ENCODE measurements at regions not wholly inside any gene's neighbourhood (a gene's known extent, or its start where the extent isn't known, plus 50 kb on each side); places are given as distances from the start of the nearest gene placed in this dataset.

- no peak overlapping the region for H3K4me3 Mint-ChIP-seq
- H3K9me3 Mint-ChIP-seq (ENCODE audit: insufficient read depth), result no peaks in the 10 kb centered on the region
- H3K27me3 Mint-ChIP-seq (ENCODE audit: low read depth), result no peaks in the 10 kb centered on the region
- no peak for ATAC-seq
- ChIA-PET POLR2A (no interaction called here), CTCF (no interaction called here)
- DNase-seq, result no peak
- no peak overlapping the region for H3K27ac Mint-ChIP-seq
- H3K4me1 Mint-ChIP-seq (ENCODE audit: low read depth), result no peaks in the 10 kb centered on the region
- H3K36me3 Mint-ChIP-seq (ENCODE audit: low read depth), result no peaks in the 10 kb centered on the region
Observed at GRCh38 chr7:80403686-80404241, 108.1 kb downstream of the GNAT3 start.

- Mint-ChIP-seq H3K27ac (no peak overlapping the region), H3K36me3 (ENCODE audit: low read depth) (no peaks in the 10 kb centered on the region), H3K4me3 (no peak overlapping the region), H3K27me3 (ENCODE audit: low read depth) (no peaks in the 10 kb centered on the region), H3K4me1 (ENCODE audit: low read depth) (no peaks in the 10 kb centered on the region), H3K9me3 (ENCODE audit: insufficient read depth) (no peaks in the 10 kb centered on the region)
- ChIA-PET CTCF (no interaction called here), POLR2A (no interaction called here)
- ATAC-seq (no peak), DNase-seq (no peak)
Observed at GRCh38 chr7:80401708-80402107, 110.2 kb downstream of the GNAT3 start.

GRCh38 chr7:80393786-80394185 lies 118.1 kb downstream of the GNAT3 start:
- H3K4me1 Mint-ChIP-seq (ENCODE audit: low read depth), result no peaks in the 10 kb centered on the region
- no peak overlapping the region for H3K4me3 Mint-ChIP-seq
- H3K27me3 Mint-ChIP-seq (ENCODE audit: low read depth), result no peaks in the 10 kb centered on the region
- H3K9me3 Mint-ChIP-seq (ENCODE audit: insufficient read depth), result no peaks in the 10 kb centered on the region
- no peaks in the 10 kb centered on the region for H3K36me3 Mint-ChIP-seq (ENCODE audit: low read depth)
- CTCF ChIA-PET, result interaction anchor here (1.1 kb wide), 1 partner anchor 305 kb away, joined by 3 read pairs; no protein-coding TSS in a partner anchor
- no peak overlapping the region for H3K27ac Mint-ChIP-seq
- DNase-seq (no peak), ATAC-seq (no peak)
- POLR2A ChIA-PET, result no interaction called here

- Mint-ChIP-seq H3K27ac (no peak overlapping the region), H3K9me3 (ENCODE audit: insufficient read depth) (no peaks in the 10 kb centered on the region), H3K4me3 (no peak overlapping the region), H3K4me1 (ENCODE audit: low read depth) (no peaks in the 10 kb centered on the region), H3K27me3 (ENCODE audit: low read depth) (no peaks in the 10 kb centered on the region), H3K36me3 (ENCODE audit: low read depth) (no peaks in the 10 kb centered on the region)
- CTCF ChIA-PET, result interaction anchor here (1.1 to 1.5 kb wide), 2 partner anchors 296 to 304 kb away, joined by 3 to 6 read pairs; no protein-coding TSS in a partner anchor
- ATAC-seq (no peak), DNase-seq (no peak)
- POLR2A ChIA-PET, result no interaction called here
Observed at GRCh38 chr7:80392229-80393169, 119.4 kb downstream of the GNAT3 start.

- no peaks in the 10 kb centered on the region for H3K9me3 Mint-ChIP-seq (ENCODE audit: insufficient read depth)
- CTCF ChIA-PET, result no interaction called here
- ATAC-seq (no peak), DNase-seq (no peak)
- H3K4me1 Mint-ChIP-seq (ENCODE audit: low read depth), result no peaks in the 10 kb centered on the region
- H3K27ac Mint-ChIP-seq, result no peak overlapping the region
- POLR2A ChIA-PET, result no interaction called here
- no peaks in the 10 kb centered on the region for H3K27me3 Mint-ChIP-seq (ENCODE audit: low read depth)
- no peak overlapping the region for H3K4me3 Mint-ChIP-seq
- no peaks in the 10 kb centered on the region for H3K36me3 Mint-ChIP-seq (ENCODE audit: low read depth)
Observed at GRCh38 chr7:80387634-80388193, 124.2 kb downstream of the GNAT3 start.

GRCh38 chr7:80386686-80387085 lies 125.2 kb downstream of the GNAT3 start:
- no peaks in the 10 kb centered on the region for H3K4me1 Mint-ChIP-seq (ENCODE audit: low read depth)
- H3K27ac Mint-ChIP-seq, result no peak overlapping the region
- ChIA-PET CTCF (no interaction called here), POLR2A (no interaction called here)
- no peak overlapping the region for H3K4me3 Mint-ChIP-seq
- H3K27me3 Mint-ChIP-seq (ENCODE audit: low read depth), result no peaks in the 10 kb centered on the region
- H3K9me3 Mint-ChIP-seq (ENCODE audit: insufficient read depth), result no peaks in the 10 kb centered on the region
- H3K36me3 Mint-ChIP-seq (ENCODE audit: low read depth), result no peaks in the 10 kb centered on the region
- ATAC-seq, result no peak
- DNase-seq, result no peak

GRCh38 chr7:80385508-80385907 lies 126.4 kb downstream of the GNAT3 start:
- DNase-seq, result no peak
- Mint-ChIP-seq H3K36me3 (ENCODE audit: low read depth) (no peaks in the 10 kb centered on the region), H3K4me1 (ENCODE audit: low read depth) (no peaks in the 10 kb centered on the region), H3K27me3 (ENCODE audit: low read depth) (no peaks in the 10 kb centered on the region), H3K4me3 (no peak overlapping the region), H3K27ac (no peak overlapping the region), H3K9me3 (ENCODE audit: insufficient read depth) (no peaks in the 10 kb centered on the region)
- ATAC-seq, result no peak
- CTCF ChIA-PET, result no interaction called here
- POLR2A ChIA-PET, result no interaction called here

- H3K36me3 Mint-ChIP-seq (ENCODE audit: low read depth), result no peaks in the 10 kb centered on the region
- H3K4me1 Mint-ChIP-seq (ENCODE audit: low read depth), result no peaks in the 10 kb centered on the region
- CTCF ChIA-PET, result no interaction called here
- H3K27me3 Mint-ChIP-seq (ENCODE audit: low read depth), result no peaks in the 10 kb centered on the region
- no peak for ATAC-seq
- POLR2A ChIA-PET, result no interaction called here
- H3K4me3 Mint-ChIP-seq, result no peak overlapping the region
- H3K9me3 Mint-ChIP-seq (ENCODE audit: insufficient read depth), result peaks cover 10% of the 10 kb centered on the region
- DNase-seq, result no peak
- H3K27ac Mint-ChIP-seq, result no peak overlapping the region
Observed at GRCh38 chr7:80380957-80381356, 130.9 kb downstream of the GNAT3 start.

- Mint-ChIP-seq H3K4me1 (ENCODE audit: low read depth) (no peaks in the 10 kb centered on the region), H3K27me3 (ENCODE audit: low read depth) (no peaks in the 10 kb centered on the region), H3K27ac (no peak overlapping the region), H3K4me3 (no peak overlapping the region), H3K9me3 (ENCODE audit: insufficient read depth) (peaks cover 10% of the 10 kb centered on the region), H3K36me3 (ENCODE audit: low read depth) (no peaks in the 10 kb centered on the region)
- ChIA-PET POLR2A (no interaction called here), CTCF (no interaction called here)
- ATAC-seq, result no peak
- DNase-seq, result no peak
Observed at GRCh38 chr7:80379034-80379982, 132.6 kb downstream of the GNAT3 start.

- no peak for ATAC-seq
- no peak for DNase-seq
- no peaks in the 10 kb centered on the region for H3K27me3 Mint-ChIP-seq (ENCODE audit: low read depth)
- ChIA-PET POLR2A (no interaction called here), CTCF (no interaction called here)
- H3K4me3 Mint-ChIP-seq, result no peak overlapping the region
- no peaks in the 10 kb centered on the region for H3K36me3 Mint-ChIP-seq (ENCODE audit: low read depth)
- H3K27ac Mint-ChIP-seq, result no peak overlapping the region
- H3K4me1 Mint-ChIP-seq (ENCODE audit: low read depth), result no peaks in the 10 kb centered on the region
- H3K9me3 Mint-ChIP-seq (ENCODE audit: insufficient read depth), result peaks cover 10% of the 10 kb centered on the region
Observed at GRCh38 chr7:80374321-80374720, 137.5 kb downstream of the GNAT3 start.

GRCh38 chr7:80373429-80374032 lies 138.3 kb downstream of the GNAT3 start:
- DNase-seq (no peak), ATAC-seq (no peak)
- no peaks in the 10 kb centered on the region for H3K36me3 Mint-ChIP-seq (ENCODE audit: low read depth)
- no peak overlapping the region for H3K27ac Mint-ChIP-seq
- peaks cover 10% of the 10 kb centered on the region for H3K9me3 Mint-ChIP-seq (ENCODE audit: insufficient read depth)
- H3K4me1 Mint-ChIP-seq (ENCODE audit: low read depth), result no peaks in the 10 kb centered on the region
- H3K27me3 Mint-ChIP-seq (ENCODE audit: low read depth), result no peaks in the 10 kb centered on the region
- H3K4me3 Mint-ChIP-seq, result no peak overlapping the region
- ChIA-PET POLR2A (no interaction called here), CTCF (no interaction called here)

Measured in activated CD8-positive, alpha-beta T cell treated with anti-CD3 and anti-CD28 coated beads, Interleukin-2, amount 10 ng/mL, durations not matched to agents 7 days and 5 days (primary cell).